ENCODE measurements at regions not wholly inside any gene's neighbourhood (a gene's known extent, or its start where the extent isn't known, plus 50 kb on each side); places are given as distances from the start of the nearest gene placed in this dataset.

DNA sequence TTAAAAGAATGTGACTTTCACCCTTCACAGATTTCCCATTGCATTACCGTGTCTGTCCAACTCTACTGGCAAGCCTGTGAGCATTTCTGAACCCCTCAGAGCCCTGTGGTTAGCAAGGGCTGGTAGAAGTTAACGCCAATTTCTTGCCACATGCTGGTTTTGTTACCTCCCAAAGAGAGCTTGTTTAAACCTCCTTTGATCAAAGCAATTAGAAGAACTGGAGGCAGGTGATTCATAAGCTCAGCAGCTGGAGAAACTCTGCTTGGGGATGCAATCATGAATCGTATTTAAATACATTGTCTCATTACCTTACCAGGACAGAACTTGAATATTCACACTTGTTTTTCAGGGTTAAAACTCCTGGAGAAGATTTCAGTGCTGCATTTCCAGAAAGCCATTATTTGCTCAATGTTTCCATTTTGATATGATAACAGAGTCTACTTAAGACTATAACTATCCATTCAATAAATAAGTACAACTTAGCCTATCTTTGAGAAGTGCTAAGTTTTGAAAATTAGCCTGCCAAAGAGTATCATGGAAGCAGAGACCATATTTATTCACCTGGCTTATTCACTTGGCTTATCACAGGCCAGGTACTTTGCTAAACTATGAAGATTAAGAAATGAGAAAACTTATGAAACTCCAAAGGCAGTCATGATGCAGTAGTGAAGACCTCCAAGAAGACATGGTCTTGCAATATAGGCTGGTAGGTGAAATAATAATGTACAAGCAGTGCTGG is 292.8 kb downstream of the INSIG2 start:
- TF ChIP-seq, protein P1, sequence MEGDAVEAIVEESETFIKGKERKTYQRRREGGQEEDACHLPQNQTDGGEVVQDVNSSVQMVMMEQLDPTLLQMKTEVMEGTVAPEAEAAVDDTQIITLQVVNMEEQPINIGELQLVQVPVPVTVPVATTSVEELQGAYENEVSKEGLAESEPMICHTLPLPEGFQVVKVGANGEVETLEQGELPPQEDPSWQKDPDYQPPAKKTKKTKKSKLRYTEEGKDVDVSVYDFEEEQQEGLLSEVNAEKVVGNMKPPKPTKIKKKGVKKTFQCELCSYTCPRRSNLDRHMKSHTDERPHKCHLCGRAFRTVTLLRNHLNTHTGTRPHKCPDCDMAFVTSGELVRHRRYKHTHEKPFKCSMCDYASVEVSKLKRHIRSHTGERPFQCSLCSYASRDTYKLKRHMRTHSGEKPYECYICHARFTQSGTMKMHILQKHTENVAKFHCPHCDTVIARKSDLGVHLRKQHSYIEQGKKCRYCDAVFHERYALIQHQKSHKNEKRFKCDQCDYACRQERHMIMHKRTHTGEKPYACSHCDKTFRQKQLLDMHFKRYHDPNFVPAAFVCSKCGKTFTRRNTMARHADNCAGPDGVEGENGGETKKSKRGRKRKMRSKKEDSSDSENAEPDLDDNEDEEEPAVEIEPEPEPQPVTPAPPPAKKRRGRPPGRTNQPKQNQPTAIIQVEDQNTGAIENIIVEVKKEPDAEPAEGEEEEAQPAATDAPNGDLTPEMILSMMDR (IDR thresholded peaks at IDR 0.05; ENCODE audit: insufficient read depth, low read depth, low read length): no peak
- no peak for TF ChIP-seq EZH2 (IDR thresholded peaks at IDR 0.05; ENCODE audit: insufficient read depth, low read length)
